Activated naive CD4-positive, alpha-beta T cell treated with anti-CD3 and anti-CD28 coated beads, Interleukin-2, amount 10 ng/mL, durations not matched to agents 7 days and 5 days (primary cell): ENCODE measurements at regions not wholly inside any gene's neighbourhood (a gene's known extent, or its start where the extent isn't known, plus 50 kb on each side); places are given as distances from the start of the nearest gene placed in this dataset.
A peak's percentile ranks its signal among the peaks of the same experiment; 100 is the strongest.

Experiments used
- CTCF ChIA-PET: fragments of 350-600 bp; sonication (Branson Sonifier 250); formaldehyde crosslinking; loops from one replicate; lab custom pipeline; 2021; ENCODE audit warnings: antibody characterized with exemption; lab: Charles Lee
- DNase-seq: peaks from one replicate; pipeline ENCODE4 v3.0.0-alpha.2; 2020
- H3K27ac Mint-ChIP-seq: one replicate; pipeline ENCODE4 v1.8.0; 2021; ENCODE audit warnings: mild to moderate bottlenecking, moderate library complexity, mixed read lengths
- H3K27me3 Mint-ChIP-seq: one replicate; pipeline ENCODE4 v1.8.0; 2021; ENCODE audit warnings: mild to moderate bottlenecking, mixed read lengths
- H3K36me3 Mint-ChIP-seq: one replicate; pipeline ENCODE4 v1.8.0; 2021; ENCODE audit warnings: mixed read lengths
- H3K4me1 Mint-ChIP-seq: one replicate; pipeline ENCODE4 v1.8.0; 2021; ENCODE audit warnings: mixed read lengths
- H3K4me3 Mint-ChIP-seq: one replicate; pipeline ENCODE4 v1.8.0; 2021; ENCODE audit warnings: mild to moderate bottlenecking, moderate library complexity, mixed read lengths
- H3K9me3 Mint-ChIP-seq: one replicate; pipeline ENCODE4 v1.8.0; 2021; ENCODE audit warnings: mixed read lengths

DNA sequence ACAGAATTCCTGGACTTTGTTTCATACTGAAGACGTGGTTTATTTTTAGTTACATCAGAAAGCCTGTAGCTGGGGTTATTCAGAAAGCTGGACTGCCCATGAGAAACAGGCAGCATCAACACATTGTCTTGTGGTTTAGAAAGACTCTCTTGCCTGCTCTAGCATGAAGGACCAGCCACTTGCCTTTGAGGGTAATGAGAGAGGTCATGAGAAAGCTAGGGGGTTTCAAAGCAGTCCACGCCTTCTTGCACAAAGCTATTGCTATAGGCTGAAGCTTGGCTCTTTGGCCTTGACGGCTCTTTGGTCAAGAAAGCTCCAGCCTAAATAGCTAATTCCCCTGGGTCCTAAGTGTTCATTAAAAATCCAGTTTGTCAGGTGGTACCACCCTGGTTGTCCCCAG is 208.1 kb downstream of the PRDM2 start:
- no peak for DNase-seq
- Mint-ChIP-seq H3K27me3 (peaks cover 3% of the 10 kb centered on the region), H3K4me3 (no peak overlapping the region), H3K36me3 (no peaks in the 10 kb centered on the region), H3K27ac (no peak overlapping the region), H3K9me3 (no peaks in the 10 kb centered on the region), H3K4me1 (peaks cover 3% of the 10 kb centered on the region)
- CTCF ChIA-PET: no interaction called here

DNA sequence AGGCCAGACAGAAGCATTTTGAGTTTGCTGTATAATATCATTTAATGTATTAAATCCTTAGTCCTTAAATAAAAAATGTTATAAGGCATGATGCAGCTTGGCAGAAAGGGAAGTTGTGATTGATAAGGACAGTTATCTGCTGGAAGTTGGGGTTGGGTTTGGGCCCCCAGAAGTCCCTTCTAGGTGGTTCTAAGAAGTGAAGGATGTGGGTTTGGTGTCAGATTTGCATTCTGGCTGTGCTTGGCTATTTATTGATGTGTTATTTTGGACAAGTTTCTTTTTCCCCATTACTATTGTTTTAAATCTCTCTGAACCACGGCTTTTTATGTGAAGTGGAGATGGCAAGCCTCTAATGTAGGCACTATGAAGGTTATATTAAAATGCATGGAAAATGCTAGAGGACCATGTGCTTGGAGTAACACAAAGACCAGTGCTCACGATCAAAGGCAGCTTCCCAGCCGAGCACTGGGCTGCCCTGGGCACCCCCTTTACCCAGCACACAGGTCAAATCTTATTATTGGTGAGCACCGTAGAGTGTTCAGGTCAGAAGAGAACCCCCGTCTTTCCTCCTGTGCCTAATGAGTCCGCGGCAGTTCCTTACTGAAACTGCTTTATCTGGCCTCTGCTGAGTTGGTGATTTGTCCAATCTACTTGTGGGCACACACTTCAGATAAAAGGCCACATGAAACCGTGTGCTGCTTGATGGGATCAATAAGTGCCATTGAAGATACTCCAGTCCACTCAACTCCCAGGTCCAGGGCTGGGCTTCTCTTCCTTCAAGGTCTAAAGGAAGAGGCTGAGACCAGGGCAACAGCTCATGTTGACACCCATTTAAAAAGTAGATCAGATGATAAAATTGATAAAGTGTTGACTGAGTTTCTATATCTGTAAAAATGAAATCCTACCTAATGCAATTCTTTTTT is 212.0 kb downstream of the PRDM2 start:
- Mint-ChIP-seq H3K4me3 (no peak overlapping the region), H3K4me1 (peaks cover 3% of the 10 kb centered on the region)
- CTCF ChIA-PET: no interaction called here

DNA sequence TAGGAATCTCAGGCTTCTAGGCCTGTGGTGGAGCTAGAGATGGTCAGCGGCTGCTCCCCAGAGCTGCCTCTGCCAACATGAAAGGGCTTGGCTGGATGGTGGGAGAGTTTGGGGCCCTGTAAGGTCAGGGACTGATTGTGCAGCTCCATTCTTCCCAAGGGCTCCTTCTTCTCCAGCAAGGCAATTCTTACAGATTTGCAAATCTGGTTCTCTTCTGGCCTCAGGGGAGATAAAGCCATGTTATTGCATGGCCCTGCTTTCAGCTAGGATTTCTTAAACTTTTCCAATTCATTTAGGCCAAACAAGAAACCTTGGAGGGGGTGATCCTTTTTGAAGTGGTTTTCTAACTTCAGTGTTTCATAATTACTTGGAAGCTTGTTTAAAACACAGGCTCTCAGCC is 213.4 kb downstream of the PRDM2 start:
- H3K27me3 Mint-ChIP-seq: no peaks in the 10 kb centered on the region
- CTCF ChIA-PET: no interaction called here
- peaks cover 3% of the 10 kb centered on the region for H3K4me1 Mint-ChIP-seq
- no peak overlapping the region for H3K27ac Mint-ChIP-seq
- no peak overlapping the region for H3K4me3 Mint-ChIP-seq
- no peaks in the 10 kb centered on the region for H3K36me3 Mint-ChIP-seq
- no peak for DNase-seq
- no peaks in the 10 kb centered on the region for H3K9me3 Mint-ChIP-seq

More for the DNA sequence above, 212.0 kb downstream of the PRDM2 start:
- no peaks in the 10 kb centered on the region for H3K27me3 Mint-ChIP-seq
- H3K27ac Mint-ChIP-seq: no peak overlapping the region
- no peak for DNase-seq
- no peaks in the 10 kb centered on the region for H3K9me3 Mint-ChIP-seq
- H3K36me3 Mint-ChIP-seq: no peaks in the 10 kb centered on the region

DNA sequence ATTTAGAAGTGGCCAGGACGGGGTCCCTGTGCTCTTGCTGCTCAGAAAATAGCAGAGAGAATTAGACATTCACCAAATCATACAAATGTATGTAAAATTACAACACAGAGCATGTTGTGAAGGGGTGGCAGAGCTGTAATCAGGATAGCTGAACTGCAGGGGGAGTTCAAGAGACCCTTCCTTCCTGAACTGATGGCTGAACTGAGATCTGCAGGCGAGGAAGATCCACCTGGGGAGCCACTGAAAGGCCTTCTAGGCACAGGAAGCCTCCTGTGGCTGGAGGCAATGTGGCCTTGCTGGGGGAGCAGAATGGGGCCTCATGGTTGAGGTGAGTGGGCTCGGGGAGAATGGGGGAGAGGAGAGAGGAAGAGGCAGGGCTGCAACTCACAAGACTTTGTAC is 216.5 kb downstream of the PRDM2 start:
- no peak overlapping the region for H3K4me3 Mint-ChIP-seq
- no peaks in the 10 kb centered on the region for H3K27me3 Mint-ChIP-seq
- no peak for DNase-seq
- no peak overlapping the region for H3K27ac Mint-ChIP-seq
- no peaks in the 10 kb centered on the region for H3K36me3 Mint-ChIP-seq
- peaks cover 3% of the 10 kb centered on the region for H3K4me1 Mint-ChIP-seq
- CTCF ChIA-PET: no interaction called here
- H3K9me3 Mint-ChIP-seq: peaks cover 3% of the 10 kb centered on the region

DNA sequence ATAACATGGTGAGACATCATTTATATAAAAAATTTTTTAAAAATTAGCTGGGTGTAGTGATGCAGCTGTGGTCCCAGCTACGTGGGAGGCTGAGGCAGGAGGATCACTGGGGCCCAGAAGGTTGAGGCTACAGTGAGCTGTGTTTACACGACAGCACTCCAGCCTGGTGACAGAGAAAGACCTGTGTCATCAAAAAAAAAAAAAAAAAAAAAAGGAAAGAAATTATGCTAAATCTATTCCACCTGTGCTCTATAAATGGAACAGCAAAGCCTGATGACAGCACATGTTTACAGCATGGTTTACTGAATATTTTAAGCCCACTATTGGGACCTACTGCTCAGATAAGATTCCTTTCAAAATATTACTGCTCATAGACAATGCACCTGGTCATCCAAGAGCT is 217.6 kb downstream of the PRDM2 start:
- DNase-seq: no peak
- Mint-ChIP-seq H3K27me3 (no peaks in the 10 kb centered on the region), H3K4me1 (no peaks in the 10 kb centered on the region), H3K4me3 (no peak overlapping the region), H3K27ac (no peak overlapping the region), H3K9me3 (peaks cover 3% of the 10 kb centered on the region), H3K36me3 (no peaks in the 10 kb centered on the region)
- CTCF ChIA-PET: no interaction called here

DNA sequence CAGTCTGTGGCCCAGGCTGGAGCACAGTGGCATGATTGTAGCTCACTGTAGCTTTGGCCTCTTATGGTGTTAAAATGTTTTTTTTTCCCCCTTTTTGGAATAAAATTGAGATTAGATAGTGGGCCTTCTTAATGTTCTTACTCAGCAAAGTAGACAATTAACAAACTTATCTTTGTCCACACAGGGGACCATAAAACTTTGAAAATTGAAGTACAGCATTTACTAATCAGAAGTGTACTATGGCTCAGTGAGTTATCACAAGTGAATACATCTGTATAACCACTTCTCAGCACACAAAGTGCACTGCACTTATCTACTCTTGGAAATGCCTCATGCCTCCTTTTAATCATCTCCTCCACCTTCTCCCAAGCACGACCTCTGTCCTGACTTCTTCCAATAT is 218.9 kb downstream of the PRDM2 start:
- Mint-ChIP-seq H3K9me3 (peaks cover 3% of the 10 kb centered on the region), H3K4me1 (no peaks in the 10 kb centered on the region)

DNA sequence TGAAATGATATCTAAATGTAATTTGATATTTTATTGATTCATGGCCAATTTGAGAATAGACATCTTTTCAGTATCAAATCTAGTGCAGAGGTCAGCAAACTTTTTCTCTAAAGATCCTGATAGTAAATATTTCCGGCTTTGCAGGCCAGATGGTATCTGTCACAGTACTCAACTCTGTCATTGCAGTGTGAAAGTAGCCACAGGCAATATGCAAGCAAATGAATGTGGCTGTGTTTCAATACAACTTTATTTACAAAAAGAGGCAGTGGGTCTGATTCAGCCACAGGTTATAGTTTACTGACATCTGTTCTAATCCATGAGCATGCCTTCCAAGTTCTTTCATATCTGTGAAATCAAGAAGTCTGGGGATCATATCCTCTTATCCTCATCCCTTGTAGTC is 221.2 kb downstream of the PRDM2 start:
- Mint-ChIP-seq H3K27me3 (peaks cover 5% of the 10 kb centered on the region), H3K27ac (no peak overlapping the region), H3K4me1 (no peaks in the 10 kb centered on the region), H3K4me3 (no peak overlapping the region), H3K36me3 (no peaks in the 10 kb centered on the region), H3K9me3 (peaks cover 3% of the 10 kb centered on the region)
- DNase-seq: no peak
- CTCF ChIA-PET: no interaction called here

More for the DNA sequence above, 218.9 kb downstream of the PRDM2 start:
- Mint-ChIP-seq H3K27me3 (no peaks in the 10 kb centered on the region), H3K4me3 (no peak overlapping the region), H3K36me3 (no peaks in the 10 kb centered on the region), H3K27ac (no peak overlapping the region)
- DNase-seq: no peak
- CTCF ChIA-PET: no interaction called here

DNA sequence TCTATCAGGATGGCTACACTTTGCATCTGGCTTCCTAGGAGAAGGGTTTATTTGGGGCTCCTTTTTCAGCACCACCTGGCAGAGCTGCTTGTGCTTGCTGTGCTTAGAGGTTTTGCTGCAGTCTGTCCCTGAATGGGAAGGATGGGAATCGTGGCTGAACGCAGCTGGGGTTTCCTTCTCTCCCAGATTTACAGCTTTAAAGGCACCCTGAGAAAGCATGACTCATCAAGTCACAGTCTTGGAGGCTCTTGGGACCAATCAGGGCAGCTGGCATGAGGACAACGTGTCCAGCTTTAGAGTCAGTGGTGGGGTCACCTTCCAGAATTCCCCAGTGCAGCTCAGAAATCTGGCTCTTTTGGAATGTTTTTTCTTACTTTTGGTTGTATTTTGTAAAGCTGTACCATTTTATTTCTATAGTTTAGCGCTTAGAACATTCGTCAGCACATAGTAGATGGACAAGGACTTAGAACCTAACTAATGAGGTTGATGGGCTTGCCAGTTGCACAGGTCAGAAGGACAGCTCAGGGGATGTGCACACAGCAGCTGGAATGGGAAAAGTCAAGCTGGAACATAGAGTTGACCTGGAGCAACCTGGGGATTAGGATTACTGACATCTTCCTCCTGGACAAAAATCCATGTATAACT is 222.6 kb downstream of the PRDM2 start:
- CTCF ChIA-PET: no interaction called here
- no peaks in the 10 kb centered on the region for H3K4me1 Mint-ChIP-seq
- peaks cover 12% of the 10 kb centered on the region for H3K27me3 Mint-ChIP-seq
- H3K9me3 Mint-ChIP-seq: peaks cover 3% of the 10 kb centered on the region
- no peak overlapping the region for H3K4me3 Mint-ChIP-seq
- no peak for DNase-seq
- H3K27ac Mint-ChIP-seq: no peak overlapping the region
- H3K36me3 Mint-ChIP-seq: no peaks in the 10 kb centered on the region

DNA sequence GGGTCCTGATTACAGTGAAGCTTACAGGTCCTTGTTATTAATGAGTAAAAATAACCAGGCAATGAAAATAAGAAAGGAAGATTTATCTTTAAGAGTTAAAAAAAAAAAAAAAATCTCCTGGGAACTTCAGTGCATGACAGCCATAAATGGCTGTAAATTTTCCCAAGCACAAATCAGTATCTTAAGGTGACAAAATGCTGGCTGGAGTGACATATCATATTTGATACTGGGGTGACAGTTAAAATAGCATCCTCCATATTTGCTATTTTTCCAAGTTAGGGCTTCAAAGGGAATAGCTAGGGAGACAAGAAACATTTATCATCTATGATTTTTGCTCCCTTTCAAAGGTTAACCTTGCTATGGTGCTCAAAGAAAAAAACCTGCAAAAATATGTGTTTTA is 226.6 kb downstream of the PRDM2 start:
- H3K27ac Mint-ChIP-seq: no peak overlapping the region
- H3K36me3 Mint-ChIP-seq: no peaks in the 10 kb centered on the region
- CTCF ChIA-PET: no interaction called here
- H3K9me3 Mint-ChIP-seq: no peaks in the 10 kb centered on the region
- no peak for DNase-seq
- peaks cover 13% of the 10 kb centered on the region for H3K27me3 Mint-ChIP-seq
- H3K4me1 Mint-ChIP-seq: no peaks in the 10 kb centered on the region
- H3K4me3 Mint-ChIP-seq: no peak overlapping the region

DNA sequence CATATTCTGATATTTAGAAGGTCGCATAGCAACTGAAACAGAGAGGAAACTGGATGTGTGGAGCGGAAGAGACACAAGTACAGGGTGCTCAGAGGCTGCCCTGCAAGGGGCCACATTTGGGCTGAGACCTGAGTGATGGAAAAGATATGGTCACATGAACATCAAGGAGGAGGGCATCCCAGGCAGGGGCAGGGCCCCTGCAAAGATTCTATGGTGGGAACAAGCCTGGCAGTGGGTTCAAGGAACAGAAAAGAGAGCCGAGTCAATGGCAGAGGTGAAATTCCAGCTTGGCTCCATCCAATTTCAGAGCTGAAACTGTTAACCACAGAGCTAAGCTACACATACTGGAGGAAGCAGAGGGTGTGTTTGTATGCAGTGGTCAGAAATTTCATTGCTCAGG is 227.7 kb downstream of the PRDM2 start:
- Mint-ChIP-seq H3K36me3 (no peaks in the 10 kb centered on the region), H3K9me3 (no peaks in the 10 kb centered on the region), H3K27me3 (peaks cover 13% of the 10 kb centered on the region), H3K4me1 (no peaks in the 10 kb centered on the region), H3K4me3 (no peak overlapping the region), H3K27ac (no peak overlapping the region)
- CTCF ChIA-PET: no interaction called here
- no peak for DNase-seq

DNA sequence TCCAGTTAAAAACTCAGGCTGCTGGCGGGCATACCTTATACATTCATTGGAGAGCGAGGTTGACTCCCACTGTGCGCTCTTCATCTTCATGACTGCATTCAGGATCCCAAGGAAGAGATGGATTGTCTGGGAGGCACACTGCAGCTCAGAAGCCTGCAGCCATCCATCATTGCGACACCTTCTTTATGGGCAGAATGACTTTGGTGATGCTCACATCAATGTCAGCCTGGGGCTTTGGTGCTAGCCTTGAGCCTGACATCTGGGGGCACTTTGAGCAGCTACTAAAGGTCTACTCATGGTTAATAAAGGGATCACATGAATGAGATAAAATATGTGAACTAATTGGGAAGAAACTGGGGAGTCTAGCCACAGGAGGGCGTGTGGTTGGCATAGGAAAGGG is 229.3 kb downstream of the PRDM2 start:
- H3K36me3 Mint-ChIP-seq: no peaks in the 10 kb centered on the region
- H3K27ac Mint-ChIP-seq: no peak overlapping the region
- peaks cover 13% of the 10 kb centered on the region for H3K27me3 Mint-ChIP-seq
- no peaks in the 10 kb centered on the region for H3K4me1 Mint-ChIP-seq
- CTCF ChIA-PET: no interaction called here
- H3K9me3 Mint-ChIP-seq: no peaks in the 10 kb centered on the region
- no peak for DNase-seq
- no peak overlapping the region for H3K4me3 Mint-ChIP-seq

DNA sequence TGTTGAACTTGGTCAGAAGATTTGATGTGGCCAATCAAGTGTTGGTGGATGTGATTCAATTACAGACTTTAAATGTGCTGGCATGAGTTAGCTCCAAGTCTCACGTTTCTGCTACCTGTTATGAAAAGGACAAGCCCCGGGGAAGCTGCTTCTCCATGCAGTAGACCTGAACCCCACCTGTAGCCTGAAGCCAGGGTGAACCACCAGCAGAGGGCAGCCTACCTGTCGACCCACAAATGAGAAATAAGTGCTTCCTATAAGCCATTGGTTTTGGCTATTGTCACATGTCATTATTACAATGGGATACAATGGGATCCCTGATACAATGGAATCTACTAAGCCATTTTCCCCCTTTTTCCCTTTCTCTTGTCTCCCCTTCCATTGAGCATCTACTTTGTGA is 230.2 kb downstream of the PRDM2 start:
- no peak overlapping the region for H3K27ac Mint-ChIP-seq
- no peaks in the 10 kb centered on the region for H3K36me3 Mint-ChIP-seq
- no peak overlapping the region for H3K4me3 Mint-ChIP-seq
- no peaks in the 10 kb centered on the region for H3K4me1 Mint-ChIP-seq
- peak; percentile 49 for DNase-seq
- H3K27me3 Mint-ChIP-seq: peaks cover 13% of the 10 kb centered on the region
- CTCF ChIA-PET: interaction anchor here (0.7 kb wide), 1 partner anchor 116 kb away, joined by 3 read pairs; no protein-coding TSS in a partner anchor
- no peaks in the 10 kb centered on the region for H3K9me3 Mint-ChIP-seq

DNA sequence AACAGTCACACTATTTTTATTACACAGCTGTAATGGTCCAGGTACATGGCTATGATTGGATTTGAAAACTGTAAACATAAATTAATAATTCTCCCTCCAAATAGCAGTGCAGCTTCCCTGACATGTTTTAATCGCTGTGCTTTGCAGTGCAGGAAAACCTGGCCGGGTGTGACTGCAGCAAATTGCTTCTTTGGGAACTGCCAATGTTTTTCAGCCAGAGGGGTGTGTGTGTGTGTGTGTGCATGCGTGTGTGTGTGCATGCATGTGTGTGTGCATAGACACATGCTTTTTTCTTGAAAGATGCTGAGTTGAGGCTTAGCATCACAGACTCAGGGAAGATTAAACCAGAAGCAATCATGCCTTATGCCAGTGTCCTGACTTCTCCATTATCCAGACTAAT is 231.2 kb downstream of the PRDM2 start:
- Mint-ChIP-seq H3K4me1 (no peaks in the 10 kb centered on the region), H3K36me3 (no peaks in the 10 kb centered on the region), H3K27ac (no peak overlapping the region), H3K9me3 (no peaks in the 10 kb centered on the region), H3K27me3 (peaks cover 8% of the 10 kb centered on the region), H3K4me3 (no peak overlapping the region)
- CTCF ChIA-PET: no interaction called here
- DNase-seq: no peak

DNA sequence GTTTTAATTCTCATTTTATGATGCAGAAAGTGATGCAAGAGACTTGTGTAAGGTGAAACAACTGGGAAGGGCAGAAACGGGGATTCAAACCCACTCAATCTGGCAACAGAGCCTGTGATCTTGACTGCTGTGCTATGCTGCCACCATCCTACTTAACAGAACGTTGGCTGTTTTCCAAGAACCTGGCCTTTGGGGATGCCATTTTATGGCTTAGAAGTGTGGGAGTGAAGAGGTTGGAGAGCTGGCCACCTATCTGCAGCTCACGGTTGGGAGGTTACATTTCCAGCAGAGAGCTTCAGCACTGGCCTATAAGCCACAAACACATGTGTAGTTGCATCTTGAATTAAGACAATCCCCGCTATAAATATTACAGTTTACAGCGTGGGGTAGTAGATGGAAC is 235.3 kb downstream of the PRDM2 start:
- Mint-ChIP-seq H3K4me3 (no peak overlapping the region), H3K4me1 (no peaks in the 10 kb centered on the region), H3K27ac (no peak overlapping the region), H3K9me3 (no peaks in the 10 kb centered on the region), H3K27me3 (no peaks in the 10 kb centered on the region), H3K36me3 (no peaks in the 10 kb centered on the region)
- CTCF ChIA-PET: no interaction called here
- no peak for DNase-seq

DNA sequence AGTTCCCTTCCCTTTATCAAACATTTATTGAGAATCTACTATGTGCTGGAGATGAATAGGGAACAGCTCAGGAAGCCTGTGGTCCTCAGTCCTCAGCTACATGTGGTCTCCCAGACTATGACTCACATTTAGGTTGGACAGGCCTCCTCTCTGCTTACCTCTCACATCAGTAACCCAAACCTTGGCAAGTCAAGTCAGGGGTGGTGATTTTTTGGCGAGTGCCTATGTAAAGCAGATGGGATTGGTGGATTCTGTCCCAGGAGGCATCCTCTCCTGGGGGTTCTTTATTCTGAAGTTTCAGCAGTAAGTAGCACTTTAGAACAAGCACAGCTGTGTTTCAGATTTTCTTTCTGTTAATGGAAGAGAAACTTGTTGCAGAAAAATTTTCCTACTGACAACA is 241.3 kb downstream of the PRDM2 start:
- Mint-ChIP-seq H3K9me3 (peaks cover 7% of the 10 kb centered on the region), H3K27me3 (no peaks in the 10 kb centered on the region), H3K27ac (no peak overlapping the region), H3K4me3 (no peak overlapping the region), H3K4me1 (no peaks in the 10 kb centered on the region), H3K36me3 (no peaks in the 10 kb centered on the region)
- CTCF ChIA-PET: no interaction called here
- DNase-seq: no peak
